Astrocyte of the spinal cord (primary cell): ENCODE measurements at regions not wholly inside any gene's neighbourhood (a gene's known extent, or its start where the extent isn't known, plus 50 kb on each side); places are given as distances from the start of the nearest gene placed in this dataset.

Source experiments
- DNase-seq: peaks from one replicate; pipeline ENCODE4 v3.0.0; 2011; ENCODE audit warnings: low read depth, low spot score
- H3K4me3 ChIP-seq: 2 replicates; pipeline ENCODE4 v1.5.1; 2011; ENCODE audit warnings: low read depth, mild to moderate bottlenecking, low read length, moderate library complexity
- in situ Hi-C: cut with HindIII; loops from 2 replicates; pipeline ENCODE4 v1.10.0; 2017; ENCODE audit warnings: low sequenced_read_pairs
- TF ChIP-seq, protein P1 (sequence below): IDR thresholded peaks from 2 replicates; pipeline ENCODE4 v1.5.1; 2012; ENCODE audit warnings: low read depth, mild to moderate bottlenecking, low read length, inconsistent platforms

DNA sequence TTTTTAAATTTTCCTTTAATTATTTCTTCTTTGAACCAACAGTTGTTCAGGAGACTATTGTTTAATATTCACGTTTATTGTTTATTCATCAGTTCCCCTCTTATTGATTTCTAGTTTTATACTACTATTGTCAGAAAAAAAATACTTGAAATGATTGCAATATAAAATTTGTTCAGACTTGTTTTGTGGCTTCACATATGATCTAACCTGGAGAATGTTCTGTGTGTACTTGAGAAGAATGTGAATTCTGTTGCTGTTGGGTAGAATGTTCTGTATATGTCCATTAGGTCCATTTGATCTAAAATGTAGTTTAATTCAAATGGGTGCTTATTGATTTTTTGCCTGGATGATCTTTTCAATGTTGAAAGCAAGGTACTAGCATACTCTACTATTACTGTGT is 408.7 kb upstream of the RIOK2 start:
- H3K4me3 ChIP-seq = no peak overlapping the region
- TF ChIP-seq, protein P1, sequence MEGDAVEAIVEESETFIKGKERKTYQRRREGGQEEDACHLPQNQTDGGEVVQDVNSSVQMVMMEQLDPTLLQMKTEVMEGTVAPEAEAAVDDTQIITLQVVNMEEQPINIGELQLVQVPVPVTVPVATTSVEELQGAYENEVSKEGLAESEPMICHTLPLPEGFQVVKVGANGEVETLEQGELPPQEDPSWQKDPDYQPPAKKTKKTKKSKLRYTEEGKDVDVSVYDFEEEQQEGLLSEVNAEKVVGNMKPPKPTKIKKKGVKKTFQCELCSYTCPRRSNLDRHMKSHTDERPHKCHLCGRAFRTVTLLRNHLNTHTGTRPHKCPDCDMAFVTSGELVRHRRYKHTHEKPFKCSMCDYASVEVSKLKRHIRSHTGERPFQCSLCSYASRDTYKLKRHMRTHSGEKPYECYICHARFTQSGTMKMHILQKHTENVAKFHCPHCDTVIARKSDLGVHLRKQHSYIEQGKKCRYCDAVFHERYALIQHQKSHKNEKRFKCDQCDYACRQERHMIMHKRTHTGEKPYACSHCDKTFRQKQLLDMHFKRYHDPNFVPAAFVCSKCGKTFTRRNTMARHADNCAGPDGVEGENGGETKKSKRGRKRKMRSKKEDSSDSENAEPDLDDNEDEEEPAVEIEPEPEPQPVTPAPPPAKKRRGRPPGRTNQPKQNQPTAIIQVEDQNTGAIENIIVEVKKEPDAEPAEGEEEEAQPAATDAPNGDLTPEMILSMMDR = no peak
- DNase-seq = no peak
- in situ Hi-C loops = no loop called here

- DNase-seq = no peak
- H3K4me3 ChIP-seq = no peak overlapping the region
- in situ Hi-C loops = no loop called here
- TF ChIP-seq, protein P1 = no peak
Measured at GRCh38 chr5:97600486-97600885, 417.4 kb upstream of the RIOK2 start.

- in situ Hi-C loops = no loop called here
- TF ChIP-seq, protein P1 = no peak
- no peak overlapping the region for H3K4me3 ChIP-seq
- peak; percentile 10 for DNase-seq
Measured at GRCh38 chr5:97601651-97602050, 418.6 kb upstream of the RIOK2 start.

GRCh38 chr5:97606531-97606930 is 423.5 kb upstream of the RIOK2 start:
- TF ChIP-seq, protein P1 = no peak
- no peak for DNase-seq
- in situ Hi-C loops = no loop called here
- H3K4me3 ChIP-seq = no peak overlapping the region

- in situ Hi-C loops = no loop called here
- TF ChIP-seq, protein P1 = no peak
- DNase-seq = no peak
- no peak overlapping the region for H3K4me3 ChIP-seq
Measured at GRCh38 chr5:97608501-97608900, 425.5 kb upstream of the RIOK2 start.

GRCh38 chr5:97618721-97619120 is 435.7 kb upstream of the RIOK2 start:
- TF ChIP-seq, protein P1 = no peak
- DNase-seq = peak; percentile 19
- H3K4me3 ChIP-seq = no peak overlapping the region
- in situ Hi-C loops = no loop called here

DNA sequence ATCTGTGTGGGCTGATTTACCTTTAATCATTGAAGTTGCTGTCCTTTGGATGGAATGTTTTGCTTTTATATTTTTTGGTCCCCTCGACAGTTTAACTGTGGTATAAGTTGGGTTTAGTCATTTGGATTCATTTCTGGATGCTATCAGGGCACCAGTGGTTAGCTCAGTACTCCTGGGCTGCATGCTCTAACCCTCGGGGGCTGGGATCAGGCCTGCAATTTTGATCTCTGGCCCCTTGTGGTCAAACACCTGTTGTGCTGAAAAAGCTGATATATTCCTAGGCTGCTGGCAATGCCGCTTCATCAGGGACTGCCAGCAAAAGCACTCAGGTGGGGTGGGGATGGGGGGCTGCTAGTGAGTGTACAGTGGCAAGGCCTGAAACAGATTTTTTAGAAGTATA is 440.4 kb upstream of the RIOK2 start:
- no peak overlapping the region for H3K4me3 ChIP-seq
- TF ChIP-seq, protein P1 = no peak
- in situ Hi-C loops = no loop called here
- DNase-seq = no peak
